Limb (tissue), 2 donors: ENCODE measurements at regions not wholly inside any gene's neighbourhood (a gene's known extent, or its start where the extent isn't known, plus 50 kb on each side); places are given as distances from the start of the nearest gene placed in this dataset.

Experiments
- DNase-seq, 2 donors: peaks; one replicate each; pipeline ENCODE4 v3.0.0-alpha.2; 2016; ENCODE audit errors: extremely low spot score in 2 of 2

DNA sequence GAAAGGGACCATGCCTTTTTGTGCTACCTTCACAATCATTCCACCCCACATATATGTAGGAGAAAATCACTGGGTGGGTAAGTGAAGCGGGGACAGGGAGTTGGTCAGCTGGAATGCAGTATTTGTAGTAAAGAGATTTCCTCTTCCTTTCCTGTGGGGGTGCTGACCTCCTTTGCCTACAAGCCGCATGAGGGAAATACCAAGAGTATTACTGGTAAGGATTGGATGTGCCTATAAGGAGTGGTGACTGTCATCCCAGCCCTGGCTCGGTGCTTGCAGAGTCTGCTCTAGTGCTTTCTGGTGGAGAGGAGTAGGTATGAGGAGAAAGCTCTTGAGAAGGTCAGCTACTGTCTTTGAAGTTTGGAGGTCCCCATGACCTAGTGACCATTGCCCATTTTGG, 324.6 kb downstream of the HRH4 start:
- DNase-seq, result no peak

DNA sequence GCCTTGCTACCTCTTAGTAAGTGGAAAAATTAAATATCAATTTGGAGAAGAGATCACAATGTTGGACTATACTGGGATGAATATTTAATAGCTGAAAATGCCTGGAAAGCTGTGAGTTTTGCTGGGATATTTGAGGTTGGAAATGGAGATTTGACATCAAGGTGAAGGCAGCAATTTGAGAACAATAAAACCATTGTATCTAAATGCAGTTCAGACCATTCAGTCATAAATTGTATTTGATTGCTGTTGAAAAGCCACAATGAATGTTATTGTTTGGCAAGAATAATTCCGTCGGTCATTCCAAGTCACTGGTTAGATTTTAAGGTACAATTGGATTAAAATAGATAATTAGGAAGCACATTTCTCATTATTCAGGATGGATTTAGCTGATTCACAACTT, 325.6 kb downstream of the HRH4 start:
- no peak for DNase-seq

DNA sequence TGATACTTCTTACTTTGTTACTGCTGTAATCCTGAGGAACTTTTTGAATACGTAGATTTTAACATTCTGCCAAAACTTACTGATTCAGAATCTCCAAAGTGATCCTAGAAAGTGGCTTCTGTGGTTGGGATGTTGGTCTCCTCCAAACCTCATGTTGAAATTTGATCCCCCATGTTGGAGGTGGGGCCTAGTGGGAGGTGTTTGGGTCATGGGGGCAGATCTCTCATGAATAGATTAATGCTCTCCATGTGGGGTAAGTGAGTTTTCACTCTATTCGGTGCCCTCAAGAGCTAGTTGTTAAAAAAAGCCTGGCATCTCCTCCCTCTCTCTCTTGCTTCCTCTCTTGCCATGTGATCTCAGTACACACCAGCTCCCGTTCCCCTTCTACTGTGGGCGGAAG, 329.9 kb downstream of the HRH4 start:
- DNase-seq, result no peak

DNA sequence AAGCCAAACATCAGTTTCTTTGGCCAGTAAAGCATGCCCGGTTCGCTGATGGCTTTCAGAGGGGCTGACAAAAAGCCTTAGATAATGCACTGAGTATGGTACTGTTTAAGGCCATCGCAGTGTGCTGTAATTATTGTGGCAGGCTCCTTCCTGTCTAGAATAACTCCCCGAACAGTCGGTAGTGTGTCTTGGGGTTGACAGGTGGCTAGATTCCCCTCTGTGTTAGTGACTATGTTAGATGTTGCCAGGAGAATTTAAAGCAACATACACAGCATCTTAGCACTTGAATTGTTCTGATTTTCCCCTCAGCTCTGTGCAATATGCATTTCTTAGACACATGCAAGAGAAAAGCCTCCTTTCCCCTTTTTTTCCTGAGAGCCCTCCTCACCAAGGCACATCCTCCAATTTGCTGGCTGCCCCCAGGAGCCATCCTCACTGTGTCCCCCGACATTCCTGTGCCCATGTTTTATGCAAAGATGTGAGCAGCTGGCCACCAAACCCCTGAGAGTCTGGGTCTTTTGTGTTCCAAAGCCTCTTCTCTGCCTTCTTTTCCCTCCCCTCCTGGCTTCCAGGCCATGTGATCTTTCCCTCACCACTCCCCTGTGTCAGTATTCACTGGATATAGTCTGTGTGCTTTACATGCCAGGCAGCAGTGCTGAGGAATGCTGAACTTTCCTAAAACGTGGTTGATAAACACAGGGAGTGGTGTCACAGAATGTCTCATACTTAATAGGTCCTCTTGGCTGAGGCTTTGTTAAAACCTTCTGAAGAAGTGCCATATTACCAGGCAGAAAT, 331.5 kb downstream of the HRH4 start:
- peak; percentile 42 to 43 for DNase-seq

DNA sequence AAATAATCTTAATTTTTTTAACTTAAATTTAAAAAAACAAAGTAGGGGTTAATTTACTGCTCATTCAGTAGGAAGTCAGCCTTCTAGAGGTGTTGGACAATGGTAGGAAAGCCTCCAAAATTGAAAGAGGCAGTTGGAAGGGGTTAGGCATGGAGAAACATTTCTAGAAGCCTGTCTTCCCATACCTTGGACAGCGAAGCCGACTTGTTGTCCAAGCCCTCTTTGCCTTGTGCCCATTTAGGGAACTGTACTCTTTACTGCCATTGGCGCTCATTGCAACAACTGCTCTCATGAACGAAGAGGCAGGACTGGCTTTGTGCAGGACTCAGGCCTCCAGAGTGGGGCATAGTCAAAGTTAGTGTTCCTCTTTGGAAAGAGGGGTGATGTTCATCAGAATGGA, 333.3 kb downstream of the HRH4 start:
- DNase-seq, result no peak

- no peak for DNase-seq
These were observed 334.7 kb downstream of the HRH4 start for GRCh38 chr18:24795129-24795528.

DNA sequence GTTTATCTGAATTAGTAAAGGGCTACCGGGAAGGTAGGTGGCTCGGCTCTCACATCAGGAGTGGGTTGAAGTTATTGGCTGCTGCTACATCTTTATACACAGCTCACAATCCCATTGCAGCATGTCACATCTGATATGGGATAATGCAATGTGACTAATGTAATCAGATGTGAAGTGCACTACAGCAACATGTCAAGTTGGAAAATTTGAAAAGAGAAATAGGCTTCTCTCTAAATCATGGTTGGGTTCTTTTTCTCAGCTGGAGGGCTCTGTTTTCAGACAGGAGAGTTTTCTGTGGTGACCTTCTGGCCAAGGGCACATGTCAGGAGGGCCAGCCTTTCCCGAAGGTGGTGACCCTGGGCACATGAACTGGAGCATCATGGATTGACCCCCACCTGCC, 337.5 kb downstream of the HRH4 start:
- no peak for DNase-seq

DNA sequence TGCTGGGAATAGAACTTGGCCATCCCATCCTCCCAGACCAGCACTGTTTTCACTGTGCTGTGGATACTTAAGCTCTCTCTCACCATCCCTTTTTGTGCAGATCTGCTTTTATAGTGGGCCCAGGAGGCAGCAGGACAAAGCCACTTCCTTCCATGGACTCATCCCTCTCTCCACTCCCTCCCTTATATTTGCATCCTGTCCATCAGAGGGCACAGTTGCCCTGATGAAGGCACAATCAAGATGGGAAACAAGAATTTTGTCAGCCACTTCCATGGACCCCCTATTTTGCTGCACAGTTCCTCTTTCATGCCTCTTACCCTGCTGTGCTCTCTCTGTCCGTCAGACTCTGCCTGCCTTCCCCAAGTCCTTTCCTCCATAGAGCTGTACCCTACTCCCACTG, 338.7 kb downstream of the HRH4 start:
- DNase-seq, result no peak

DNA sequence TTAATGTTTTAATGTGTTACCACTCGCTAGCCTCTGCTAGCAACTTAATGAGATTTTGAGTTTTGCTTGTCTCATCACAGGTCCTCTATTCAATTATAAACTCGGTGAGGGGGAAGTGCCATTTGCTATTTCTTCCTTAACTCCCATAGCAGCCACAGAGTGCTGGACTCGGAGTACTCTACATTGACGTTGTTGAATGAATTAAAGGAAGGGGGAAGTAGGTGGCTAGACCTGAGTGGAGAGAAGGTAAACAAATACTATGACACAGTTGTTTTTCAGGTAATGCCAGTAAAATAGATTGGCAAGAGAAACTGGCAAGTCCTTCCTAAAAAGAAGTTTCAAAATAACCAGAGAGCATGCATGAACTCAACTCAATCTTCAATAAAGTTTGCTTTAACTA, 339.3 kb downstream of the HRH4 start:
- DNase-seq, result no peak

DNA sequence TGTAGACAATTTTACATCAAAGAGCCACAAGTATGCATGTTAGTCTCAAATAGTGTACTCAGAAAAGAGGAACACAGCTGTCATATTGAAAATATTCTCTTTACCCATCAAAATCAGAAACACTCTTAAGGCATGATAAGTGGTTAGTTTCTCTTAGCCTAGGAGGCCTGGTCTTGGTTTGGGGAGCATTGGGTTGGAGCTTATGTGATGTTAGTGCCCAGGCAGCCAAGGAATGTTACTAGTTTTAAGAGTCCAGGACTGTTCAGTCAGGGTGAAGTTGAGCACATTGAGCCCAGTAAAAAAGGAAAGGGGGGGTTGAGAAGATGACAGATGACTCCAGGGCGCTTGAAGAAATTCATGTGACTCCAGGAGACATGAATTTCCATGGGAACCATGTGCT, 340.6 kb downstream of the HRH4 start:
- no peak for DNase-seq

- DNase-seq, result no peak
These were observed 342.0 kb downstream of the HRH4 start for GRCh38 chr18:24802456-24802855.

GRCh38 chr18:24805156-24805555, 344.7 kb downstream of the HRH4 start:
- DNase-seq, result no peak

- no peak for DNase-seq
These were observed 348.9 kb downstream of the HRH4 start for GRCh38 chr18:24809173-24809950.

- no peak for DNase-seq
These were observed 350.3 kb downstream of the HRH4 start for GRCh38 chr18:24810561-24811305.

DNA sequence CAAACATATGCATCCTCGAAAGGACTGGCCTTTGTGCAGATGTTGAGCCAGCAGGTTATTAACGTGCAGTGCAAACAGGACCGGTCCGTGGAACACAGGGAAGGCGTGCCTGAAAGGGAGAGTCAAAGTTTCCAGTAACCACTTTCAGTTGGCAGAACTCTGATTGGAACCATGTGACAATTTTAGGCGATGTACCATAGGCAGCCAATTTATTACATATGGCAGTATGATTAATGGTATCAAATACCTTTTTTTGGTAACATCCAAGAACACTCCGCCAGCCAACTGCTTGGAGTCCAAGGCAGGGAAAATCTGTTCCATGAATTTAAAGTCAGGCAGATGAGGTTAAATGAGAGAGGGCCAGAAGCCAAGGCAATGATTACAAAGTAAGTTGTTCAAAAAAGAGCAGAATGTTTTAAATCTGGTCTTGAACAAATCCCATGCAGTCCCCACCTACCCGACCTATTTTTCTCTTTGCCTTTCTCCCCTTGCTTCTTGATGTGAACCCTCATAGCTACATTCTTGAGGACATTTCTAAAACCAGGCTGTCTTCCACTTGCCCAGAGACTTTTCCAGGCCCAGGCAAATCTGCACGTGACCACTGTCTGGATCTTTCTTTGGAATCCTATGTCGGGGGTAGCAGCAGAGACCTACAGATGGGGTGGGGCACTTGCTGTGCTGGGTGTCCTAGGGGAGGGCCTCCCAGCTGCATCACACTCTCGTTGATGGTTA, 351.7 kb downstream of the HRH4 start:
- DNase-seq, result peak; percentile 54 to 79

DNA sequence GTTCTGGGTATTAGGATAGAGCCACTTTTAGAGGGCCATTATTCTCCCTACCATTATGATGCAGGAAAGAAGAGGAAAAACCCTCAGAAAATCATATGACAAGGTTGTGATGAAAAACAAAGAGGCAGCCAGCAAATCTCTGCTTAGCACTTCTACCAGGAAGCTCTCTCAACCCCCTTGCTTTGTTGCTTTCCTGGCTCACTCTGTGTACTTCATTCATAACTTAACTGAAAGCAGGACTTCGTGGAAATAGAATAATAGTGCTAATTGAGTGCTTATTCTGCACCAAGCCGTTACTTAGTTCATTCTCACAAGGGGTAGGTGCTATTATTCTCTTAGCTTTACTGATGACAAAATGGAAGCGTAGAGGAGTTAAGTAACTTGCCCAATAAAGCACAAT, 354.1 kb downstream of the HRH4 start:
- DNase-seq, result no peak

- DNase-seq, result no peak
These were observed 356.7 kb downstream of the HRH4 start for GRCh38 chr18:24817150-24817549.

DNA sequence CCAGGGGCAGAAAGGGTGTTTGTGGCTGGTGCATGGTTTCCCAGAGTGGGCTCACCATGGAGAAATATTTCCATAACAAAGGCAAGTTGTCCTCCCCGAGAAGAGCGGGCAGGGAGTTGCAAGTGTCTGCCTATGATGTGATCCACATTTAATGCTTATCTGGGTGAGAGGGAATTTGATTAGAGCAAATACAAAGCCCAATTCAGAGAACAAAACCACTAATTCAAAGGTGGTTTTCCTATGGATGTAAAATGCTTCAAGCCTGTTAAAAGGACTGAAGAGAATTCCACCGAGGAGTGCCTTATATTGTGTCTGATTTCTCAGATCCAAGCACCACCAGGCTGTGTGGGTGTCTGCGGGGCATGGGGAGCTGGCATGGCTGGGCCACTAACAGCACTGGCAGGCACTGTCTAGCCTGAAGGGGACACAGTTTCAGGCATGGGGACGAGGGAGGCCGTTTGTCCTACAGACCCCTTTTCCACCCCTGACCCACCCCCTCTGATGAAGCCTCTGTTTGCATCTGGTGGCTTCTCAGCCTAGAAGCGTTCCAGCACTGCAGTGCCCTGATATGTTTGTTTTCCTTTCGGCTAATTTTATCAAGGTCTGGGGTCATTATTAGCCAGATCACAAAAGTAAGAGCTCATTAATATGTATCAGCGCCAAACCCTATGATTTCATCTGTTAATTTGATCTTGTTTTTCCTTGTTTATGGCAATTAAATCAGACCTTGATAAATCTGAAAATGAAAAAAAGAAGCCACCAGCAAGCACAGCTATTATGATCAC, 357.3 kb downstream of the HRH4 start:
- DNase-seq, result no peak

DNA sequence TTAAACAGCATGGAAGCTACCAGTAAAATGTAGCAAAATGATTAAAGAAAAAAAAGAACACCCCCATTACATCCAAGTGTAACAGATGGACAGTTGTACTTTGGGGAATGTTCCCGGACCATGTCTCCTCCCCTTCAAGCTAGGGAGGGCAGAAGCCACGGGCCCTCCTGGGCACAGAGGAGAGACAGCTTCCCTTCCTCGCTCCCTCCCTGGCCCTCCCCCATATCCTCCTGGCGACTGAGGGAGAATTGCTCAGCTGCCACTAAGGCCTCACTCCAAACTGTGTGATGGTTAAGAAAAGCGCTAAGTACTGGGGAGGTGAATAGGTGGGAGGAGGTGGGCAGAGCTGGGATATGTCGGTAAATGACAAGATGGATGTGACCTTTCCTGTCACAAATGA, 358.0 kb downstream of the HRH4 start:
- no peak for DNase-seq

DNA sequence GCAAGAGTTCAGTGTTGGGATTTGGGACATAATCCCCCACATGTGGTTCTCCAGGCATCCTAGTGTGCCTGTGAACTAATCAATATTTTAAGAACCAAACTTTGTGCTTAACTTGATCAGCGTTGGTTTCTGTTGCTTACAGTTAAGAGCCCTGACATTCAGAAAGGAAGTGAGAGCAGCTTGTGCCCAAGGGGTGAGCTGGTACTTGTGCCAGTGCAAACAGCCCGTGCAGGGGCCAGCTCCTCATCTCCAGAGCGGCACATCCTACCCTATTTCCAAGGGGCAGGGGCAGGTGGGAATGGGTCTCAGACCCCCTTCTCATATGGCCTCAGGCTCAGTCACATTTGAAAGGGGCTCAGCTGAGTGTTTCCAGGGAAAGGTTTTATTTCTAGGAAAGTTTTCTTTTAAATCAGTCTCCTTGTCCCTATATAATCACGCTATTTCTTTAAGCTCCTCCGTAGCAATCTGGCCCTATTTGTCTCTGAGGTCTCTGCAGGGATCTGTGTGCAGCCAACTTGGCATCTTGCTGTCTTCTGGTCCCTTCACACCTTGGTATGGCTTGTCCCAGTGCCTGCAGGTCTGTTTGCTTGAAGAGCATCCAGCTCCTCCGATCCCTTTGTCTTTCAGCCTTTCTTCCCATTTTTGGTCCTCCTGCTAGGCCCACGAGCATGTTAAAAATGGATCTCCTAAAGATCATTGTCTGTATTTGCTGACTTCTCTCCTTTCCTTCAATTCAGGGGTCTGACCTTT, 358.9 kb downstream of the HRH4 start:
- DNase-seq, result no peak
